ENCODE measurements at regions not wholly inside any gene's neighbourhood (a gene's known extent, or its start where the extent isn't known, plus 50 kb on each side); places are given as distances from the start of the nearest gene placed in this dataset.

GRCh38 chr2:111519071-111519470 is 364.9 kb downstream of the ANAPC1 start:
- TF ChIP-seq POLR2A (IDR thresholded peaks at IDR 0.05; ENCODE audit: extremely low read depth, insufficient read length) (no peak), CTCF (IDR thresholded peaks at IDR 0.05; ENCODE audit: low read depth, low read length) (no peak), MAX (IDR thresholded peaks at IDR 0.05; ENCODE audit: low read depth, low read length) (no peak), MYC (IDR thresholded peaks at IDR 0.05; ENCODE audit: low read depth, low read length) (no peak)
